Stimulated activated CD8-positive, alpha-beta memory T cell treated with anti-CD3 and anti-CD28 coated beads, Interleukin-7, amount 100 ng/mL, for 4 hours (primary cell): ENCODE measurements at regions not wholly inside any gene's neighbourhood (a gene's known extent, or its start where the extent isn't known, plus 50 kb on each side); places are given as distances from the start of the nearest gene placed in this dataset.
A peak's percentile ranks its signal among the peaks of the same experiment; 100 is the strongest.

Experiments used
- DNase-seq, 2 donors: peaks; one replicate each; pipeline ENCODE4 v3.0.0-alpha.2; 2020; ENCODE audit warnings: low read depth in 2 of 2

GRCh38 chr5:110031402-110032140, 341.8 kb downstream of the MAN2A1 start:
- DNase-seq, result no peak

GRCh38 chr5:110032376-110032775, 342.6 kb downstream of the MAN2A1 start:
- no peak for DNase-seq

- no peak for DNase-seq
Observed at GRCh38 chr5:110034056-110034600, 344.4 kb downstream of the MAN2A1 start.

- no peak for DNase-seq
Observed at GRCh38 chr5:110038297-110038997, 348.7 kb downstream of the MAN2A1 start.

- DNase-seq, result no peak
Observed at GRCh38 chr5:110040178-110040577, 350.5 kb downstream of the MAN2A1 start.

GRCh38 chr5:110043025-110043424, 353.3 kb downstream of the MAN2A1 start:
- DNase-seq, result no peak

GRCh38 chr5:110045158-110045557, 355.4 kb downstream of the MAN2A1 start:
- DNase-seq, result no peak

- no peak for DNase-seq
Observed at GRCh38 chr5:110048491-110048890, 358.8 kb downstream of the MAN2A1 start.

GRCh38 chr5:110049816-110050215, 360.1 kb downstream of the MAN2A1 start:
- DNase-seq, result no peak

- no peak for DNase-seq
Observed at GRCh38 chr5:110050640-110051345, 361.1 kb downstream of the MAN2A1 start.

GRCh38 chr5:110053205-110053604, 363.5 kb downstream of the MAN2A1 start:
- DNase-seq, result no peak

GRCh38 chr5:110053824-110054223, 364.1 kb downstream of the MAN2A1 start:
- no peak for DNase-seq

GRCh38 chr5:110054240-110054639, 364.5 kb downstream of the MAN2A1 start:
- DNase-seq, result peak; percentile 21 to 39

- DNase-seq, result no peak
Observed at GRCh38 chr5:110055302-110055701, 365.6 kb downstream of the MAN2A1 start.

GRCh38 chr5:110056580-110057114, 366.9 kb downstream of the MAN2A1 start:
- no peak for DNase-seq

GRCh38 chr5:110058175-110058574, 368.4 kb downstream of the MAN2A1 start:
- DNase-seq, result no peak

- DNase-seq, result no peak
Observed at GRCh38 chr5:110062246-110062645, 372.5 kb downstream of the MAN2A1 start.

- no peak for DNase-seq
Observed at GRCh38 chr5:110063640-110064602, 374.2 kb downstream of the MAN2A1 start.

GRCh38 chr5:110064603-110065268, 375.0 kb downstream of the MAN2A1 start:
- no peak for DNase-seq

- no peak for DNase-seq
Observed at GRCh38 chr5:110070836-110071235, 381.1 kb downstream of the MAN2A1 start.
